ENCODE measurements at regions not wholly inside any gene's neighbourhood (a gene's known extent, or its start where the extent isn't known, plus 50 kb on each side); places are given as distances from the start of the nearest gene placed in this dataset.

DNA sequence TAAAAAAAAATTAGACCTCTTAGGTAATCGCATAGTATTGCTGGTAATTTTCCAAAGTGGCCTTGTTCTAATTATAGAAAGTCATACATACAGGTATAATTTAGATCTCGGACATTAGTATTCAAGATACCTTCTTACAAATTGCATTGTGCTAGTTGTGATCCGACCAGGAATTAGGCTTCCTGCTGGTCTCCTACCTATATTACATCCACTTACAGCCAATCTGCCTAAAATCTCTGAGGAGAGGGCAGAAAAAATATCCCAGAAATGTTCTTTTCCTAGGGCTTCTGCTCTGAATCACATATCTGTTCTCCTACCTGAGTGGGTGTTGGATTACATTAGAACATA lies 314.7 kb upstream of the GULP1 start:
- no peak for TF ChIP-seq POLR2A (IDR thresholded peaks at IDR 0.05; ENCODE audit: extremely low read depth, insufficient read length)
- TF ChIP-seq, protein P1, sequence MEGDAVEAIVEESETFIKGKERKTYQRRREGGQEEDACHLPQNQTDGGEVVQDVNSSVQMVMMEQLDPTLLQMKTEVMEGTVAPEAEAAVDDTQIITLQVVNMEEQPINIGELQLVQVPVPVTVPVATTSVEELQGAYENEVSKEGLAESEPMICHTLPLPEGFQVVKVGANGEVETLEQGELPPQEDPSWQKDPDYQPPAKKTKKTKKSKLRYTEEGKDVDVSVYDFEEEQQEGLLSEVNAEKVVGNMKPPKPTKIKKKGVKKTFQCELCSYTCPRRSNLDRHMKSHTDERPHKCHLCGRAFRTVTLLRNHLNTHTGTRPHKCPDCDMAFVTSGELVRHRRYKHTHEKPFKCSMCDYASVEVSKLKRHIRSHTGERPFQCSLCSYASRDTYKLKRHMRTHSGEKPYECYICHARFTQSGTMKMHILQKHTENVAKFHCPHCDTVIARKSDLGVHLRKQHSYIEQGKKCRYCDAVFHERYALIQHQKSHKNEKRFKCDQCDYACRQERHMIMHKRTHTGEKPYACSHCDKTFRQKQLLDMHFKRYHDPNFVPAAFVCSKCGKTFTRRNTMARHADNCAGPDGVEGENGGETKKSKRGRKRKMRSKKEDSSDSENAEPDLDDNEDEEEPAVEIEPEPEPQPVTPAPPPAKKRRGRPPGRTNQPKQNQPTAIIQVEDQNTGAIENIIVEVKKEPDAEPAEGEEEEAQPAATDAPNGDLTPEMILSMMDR (IDR thresholded peaks at IDR 0.05; ENCODE audit: low read depth, low read length): no peak

All from NB4 (cell line).